Transverse colon (tissue), 3 donors: ENCODE measurements at regions not wholly inside any gene's neighbourhood (a gene's known extent, or its start where the extent isn't known, plus 50 kb on each side); places are given as distances from the start of the nearest gene placed in this dataset.

Experiments
- CTCF ChIP-seq, 5 experiments: fragments of 200-600 bp in 3 of 5; fragments of 450-650 bp in 2 of 5; sonication (generic) in 3 of 5; IDR thresholded peaks; 1 replicate in 2 of 5; 2 replicates in 3 of 5; pipeline ENCODE4 v1.5.1; 2016 to 2017; ENCODE audit warnings: antibody characterized with exemption in 5 of 5, inconsistent platforms in 3 of 5, mild to moderate bottlenecking in 2 of 5, moderate library complexity in 1 of 5
- POLR2A ChIP-seq: fragments of 450-650 bp; IDR thresholded peaks from one replicate; pipeline ENCODE4 v1.6.1; 2016; ENCODE audit warnings: antibody characterized with exemption, mild to moderate bottlenecking, moderate library complexity

GRCh38 chr4:36779601-36780000 lies 464.9 kb upstream of the NWD2 start:
- TF ChIP-seq CTCF (IDR thresholded peaks at IDR 0.05): no peak
- no peak for TF ChIP-seq POLR2A
